ENCODE measurements at regions not wholly inside any gene's neighbourhood (a gene's known extent, or its start where the extent isn't known, plus 50 kb on each side); places are given as distances from the start of the nearest gene placed in this dataset.

DNA sequence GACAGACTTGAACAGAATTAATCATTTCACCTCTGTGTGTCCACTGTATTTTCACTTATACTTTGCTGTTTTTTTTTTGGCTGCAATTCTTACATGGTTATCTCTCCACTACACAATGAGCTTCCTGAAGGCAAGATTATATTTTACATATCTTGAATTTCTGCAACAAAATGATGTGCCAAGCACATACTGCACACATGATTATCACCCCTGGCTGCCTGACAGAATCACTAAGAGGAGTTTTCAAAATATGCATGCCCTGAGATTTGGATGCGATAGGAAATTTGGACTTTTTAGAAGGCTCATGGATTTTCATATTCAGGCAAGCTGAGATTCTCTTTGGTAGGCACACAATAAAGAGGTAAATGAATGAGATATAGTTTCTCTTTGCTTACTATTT lies 1162.1 kb upstream of the IGFBP7 start (continued):
- TF ChIP-seq, protein P1, sequence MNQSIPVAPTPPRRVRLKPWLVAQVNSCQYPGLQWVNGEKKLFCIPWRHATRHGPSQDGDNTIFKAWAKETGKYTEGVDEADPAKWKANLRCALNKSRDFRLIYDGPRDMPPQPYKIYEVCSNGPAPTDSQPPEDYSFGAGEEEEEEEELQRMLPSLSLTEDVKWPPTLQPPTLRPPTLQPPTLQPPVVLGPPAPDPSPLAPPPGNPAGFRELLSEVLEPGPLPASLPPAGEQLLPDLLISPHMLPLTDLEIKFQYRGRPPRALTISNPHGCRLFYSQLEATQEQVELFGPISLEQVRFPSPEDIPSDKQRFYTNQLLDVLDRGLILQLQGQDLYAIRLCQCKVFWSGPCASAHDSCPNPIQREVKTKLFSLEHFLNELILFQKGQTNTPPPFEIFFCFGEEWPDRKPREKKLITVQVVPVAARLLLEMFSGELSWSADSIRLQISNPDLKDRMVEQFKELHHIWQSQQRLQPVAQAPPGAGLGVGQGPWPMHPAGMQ (IDR thresholded peaks at IDR 0.05; ENCODE audit: borderline replicate concordance) = no peak
- TF ChIP-seq, protein P2, sequence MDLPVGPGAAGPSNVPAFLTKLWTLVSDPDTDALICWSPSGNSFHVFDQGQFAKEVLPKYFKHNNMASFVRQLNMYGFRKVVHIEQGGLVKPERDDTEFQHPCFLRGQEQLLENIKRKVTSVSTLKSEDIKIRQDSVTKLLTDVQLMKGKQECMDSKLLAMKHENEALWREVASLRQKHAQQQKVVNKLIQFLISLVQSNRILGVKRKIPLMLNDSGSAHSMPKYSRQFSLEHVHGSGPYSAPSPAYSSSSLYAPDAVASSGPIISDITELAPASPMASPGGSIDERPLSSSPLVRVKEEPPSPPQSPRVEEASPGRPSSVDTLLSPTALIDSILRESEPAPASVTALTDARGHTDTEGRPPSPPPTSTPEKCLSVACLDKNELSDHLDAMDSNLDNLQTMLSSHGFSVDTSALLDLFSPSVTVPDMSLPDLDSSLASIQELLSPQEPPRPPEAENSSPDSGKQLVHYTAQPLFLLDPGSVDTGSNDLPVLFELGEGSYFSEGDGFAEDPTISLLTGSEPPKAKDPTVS (IDR thresholded peaks at IDR 0.05; ENCODE audit: low read depth, low read length) = no peak
- no peak for TF ChIP-seq TCF12 (IDR thresholded peaks at IDR 0.05; ENCODE audit: low read depth, low read length)

DNA sequence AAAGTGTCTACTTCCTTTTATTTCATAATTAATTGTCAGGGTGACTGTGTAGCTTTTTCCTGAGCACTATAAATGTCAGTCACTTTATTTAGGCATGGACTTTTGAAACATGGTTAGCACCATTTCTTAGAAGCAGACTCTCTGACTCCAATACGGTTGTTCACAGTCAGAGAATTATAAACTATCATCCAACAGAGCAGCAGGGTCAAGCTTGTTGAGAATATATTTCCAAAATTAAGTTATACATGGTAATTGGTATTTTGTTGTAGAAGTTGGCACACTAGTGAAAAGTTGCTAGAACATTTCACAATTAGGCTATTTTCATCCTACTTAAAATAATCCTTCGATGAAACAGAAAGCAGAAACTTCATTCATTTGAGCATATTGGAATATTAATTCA lies 1155.5 kb upstream of the IGFBP7 start:
- no TSS peak for BruUV-seq (replicated peaks)
- CTCF ChIA-PET = no interaction called here
- TF ChIP-seq CHD2 (IDR thresholded peaks at IDR 0.05; ENCODE audit: borderline replicate concordance, low read depth, low read length) (no peak), PAX5 (IDR thresholded peaks at IDR 0.05; ENCODE audit: borderline replicate concordance, low read depth, low read length) (no peak), IKZF2 (IDR thresholded peaks at IDR 0.05) (no peak), BCL11A (IDR thresholded peaks at IDR 0.05; ENCODE audit: low read depth, low read length) (no peak), HDAC6 (IDR thresholded peaks at IDR 0.05; ENCODE audit: unreplicated experiment) (no peak), MYB (IDR thresholded peaks at IDR 0.05; ENCODE audit: borderline replicate concordance, low read depth, low read length) (no peak), GABPA (IDR thresholded peaks at IDR 0.05; ENCODE audit: low read depth) (no peak), SMARCA5 (IDR thresholded peaks at IDR 0.05) (no peak), TARDBP (IDR thresholded peaks at IDR 0.05; ENCODE audit: borderline replicate concordance) (no peak), NFYA (IDR thresholded peaks at IDR 0.05; ENCODE audit: borderline replicate concordance, low read depth, low read length) (no peak), ZNF217 (IDR thresholded peaks at IDR 0.05) (no peak), CHD4 (IDR thresholded peaks at IDR 0.05) (no peak), IRF4 (IDR thresholded peaks at IDR 0.05; ENCODE audit: low read depth, low read length) (no peak)
- TF ChIP-seq, protein P3, sequence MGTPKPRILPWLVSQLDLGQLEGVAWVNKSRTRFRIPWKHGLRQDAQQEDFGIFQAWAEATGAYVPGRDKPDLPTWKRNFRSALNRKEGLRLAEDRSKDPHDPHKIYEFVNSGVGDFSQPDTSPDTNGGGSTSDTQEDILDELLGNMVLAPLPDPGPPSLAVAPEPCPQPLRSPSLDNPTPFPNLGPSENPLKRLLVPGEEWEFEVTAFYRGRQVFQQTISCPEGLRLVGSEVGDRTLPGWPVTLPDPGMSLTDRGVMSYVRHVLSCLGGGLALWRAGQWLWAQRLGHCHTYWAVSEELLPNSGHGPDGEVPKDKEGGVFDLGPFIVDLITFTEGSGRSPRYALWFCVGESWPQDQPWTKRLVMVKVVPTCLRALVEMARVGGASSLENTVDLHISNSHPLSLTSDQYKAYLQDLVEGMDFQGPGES (IDR thresholded peaks at IDR 0.05) = no peak
- TF ChIP-seq, protein P4, sequence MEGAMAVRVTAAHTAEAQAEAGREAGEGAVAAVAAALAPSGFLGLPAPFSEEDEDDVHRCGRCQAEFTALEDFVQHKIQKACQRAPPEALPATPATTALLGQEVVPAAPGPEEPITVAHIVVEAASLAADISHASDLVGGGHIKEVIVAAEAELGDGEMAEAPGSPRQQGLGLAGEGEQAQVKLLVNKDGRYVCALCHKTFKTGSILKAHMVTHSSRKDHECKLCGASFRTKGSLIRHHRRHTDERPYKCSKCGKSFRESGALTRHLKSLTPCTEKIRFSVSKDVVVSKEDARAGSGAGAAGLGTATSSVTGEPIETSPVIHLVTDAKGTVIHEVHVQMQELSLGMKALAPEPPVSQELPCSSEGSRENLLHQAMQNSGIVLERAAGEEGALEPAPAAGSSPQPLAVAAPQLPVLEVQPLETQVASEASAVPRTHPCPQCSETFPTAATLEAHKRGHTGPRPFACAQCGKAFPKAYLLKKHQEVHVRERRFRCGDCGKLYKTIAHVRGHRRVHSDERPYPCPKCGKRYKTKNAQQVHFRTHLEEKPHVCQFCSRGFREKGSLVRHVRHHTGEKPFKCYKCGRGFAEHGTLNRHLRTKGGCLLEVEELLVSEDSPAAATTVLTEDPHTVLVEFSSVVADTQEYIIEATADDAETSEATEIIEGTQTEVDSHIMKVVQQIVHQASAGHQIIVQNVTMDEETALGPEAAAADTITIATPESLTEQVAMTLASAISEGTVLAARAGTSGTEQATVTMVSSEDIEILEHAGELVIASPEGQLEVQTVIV (IDR thresholded peaks at IDR 0.05; ENCODE audit: borderline replicate concordance, partially characterized antibody) = no peak
- TF ChIP-seq, protein P5, sequence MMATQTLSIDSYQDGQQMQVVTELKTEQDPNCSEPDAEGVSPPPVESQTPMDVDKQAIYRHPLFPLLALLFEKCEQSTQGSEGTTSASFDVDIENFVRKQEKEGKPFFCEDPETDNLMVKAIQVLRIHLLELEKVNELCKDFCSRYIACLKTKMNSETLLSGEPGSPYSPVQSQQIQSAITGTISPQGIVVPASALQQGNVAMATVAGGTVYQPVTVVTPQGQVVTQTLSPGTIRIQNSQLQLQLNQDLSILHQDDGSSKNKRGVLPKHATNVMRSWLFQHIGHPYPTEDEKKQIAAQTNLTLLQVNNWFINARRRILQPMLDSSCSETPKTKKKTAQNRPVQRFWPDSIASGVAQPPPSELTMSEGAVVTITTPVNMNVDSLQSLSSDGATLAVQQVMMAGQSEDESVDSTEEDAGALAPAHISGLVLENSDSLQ (IDR thresholded peaks at IDR 0.05) = no peak

More for the DNA sequence above, 1155.5 kb upstream of the IGFBP7 start:
- WGBS (ENCODE audit: insufficient coverage, insufficient replicate concordance, low lambda C conversion rate, missing lambda C conversion rate) = 0% methylated on average over 2 of the region's 2 CpGs
- H3K36me3 ChIP-seq (ENCODE audit: control insufficient read depth in 2 of 2, insufficient read depth in 2 of 2, low read length in 1 of 2) = no peaks in the 10 kb centered on the region
- ChIA-PET POLR2A (no interaction called here), RAD21 (ENCODE audit: unreplicated experiment) (no interaction called here), SMC1A (ENCODE audit: uncharacterized antibody, unreplicated experiment) (no interaction called here)
- no peak overlapping the region for H3K4me3 ChIP-seq
- H4K20me1 ChIP-seq (ENCODE audit: control insufficient read depth, insufficient read depth) = no peaks in the 10 kb centered on the region
- FAIRE-seq = no peak
- DNase-seq (ENCODE audit: low read depth, low spot score) = no peak
- no peak overlapping the region for H2AFZ ChIP-seq (ENCODE audit: control insufficient read depth, low read depth, low read length)
- no peaks in the 10 kb centered on the region for H3K79me2 ChIP-seq (ENCODE audit: control insufficient read depth, insufficient read depth, low read length)
- no peak overlapping the region for H3K4me2 ChIP-seq (ENCODE audit: control insufficient read depth, insufficient read depth)
- H3K9ac ChIP-seq (ENCODE audit: control insufficient read depth, insufficient read depth, low read length) = no peak overlapping the region
- H3K9me3 ChIP-seq (replicated peaks; ENCODE audit: control insufficient read depth, insufficient read depth, low read length) = no peaks in the 10 kb centered on the region; the same call in 2 of the 3 replicates
- H3K27me3 ChIP-seq (replicated peaks in 1 of 2; ENCODE audit: control insufficient read depth in 2 of 2, insufficient read depth in 2 of 2, low read length in 1 of 2) = no peaks in the 10 kb centered on the region
- no peak for ATAC-seq
- H3K4me1 ChIP-seq (ENCODE audit: control insufficient read depth, insufficient read depth, low read length) = no peaks in the 10 kb centered on the region
- in situ Hi-C loops (cut with MboI) = no loop called here
- H3K27ac ChIP-seq (ENCODE audit: control insufficient read depth, insufficient read depth) = no peak overlapping the region
- intact Hi-C loops (cut with micrococcal nuclease; ENCODE audit: unreplicated experiment) = no loop called here

All from GM12878 (cell line).